Upper lobe of left lung (tissue), 4 donors: ENCODE measurements at regions not wholly inside any gene's neighbourhood (a gene's known extent, or its start where the extent isn't known, plus 50 kb on each side); places are given as distances from the start of the nearest gene placed in this dataset.

ENCODE experiments used
- EP300 ChIP-seq, 4 donors: sonication (generic); formaldehyde crosslinking; IDR thresholded peaks; one replicate each; pipeline ENCODE4 v1.5.1; 2017; ENCODE audit warnings: antibody characterized with exemption in 4 of 4, control low read depth in 2 of 4
- POLR2A ChIP-seq, 4 donors: fragments of 450-650 bp; IDR thresholded peaks; one replicate each; pipeline ENCODE4 v1.5.1; 2016 to 2017; ENCODE audit warnings: antibody characterized with exemption in 4 of 4, mild to moderate bottlenecking in 2 of 4
- POLR2AphosphoS5 ChIP-seq, 2 donors: sonication (generic); formaldehyde crosslinking; IDR thresholded peaks; one replicate each; pipeline ENCODE4 v1.5.1; 2017; ENCODE audit warnings: antibody characterized with exemption in 2 of 2
- TF ChIP-seq, protein P1 (sequence below), 6 experiments: fragments of 450-650 bp in 4 of 6; fragments of 200-600 bp in 2 of 6; sonication (generic) in 2 of 6; IDR thresholded peaks; one replicate each; pipeline ENCODE4 v1.5.1; 2016 to 2019; ENCODE audit warnings: antibody characterized with exemption in 6 of 6

DNA sequence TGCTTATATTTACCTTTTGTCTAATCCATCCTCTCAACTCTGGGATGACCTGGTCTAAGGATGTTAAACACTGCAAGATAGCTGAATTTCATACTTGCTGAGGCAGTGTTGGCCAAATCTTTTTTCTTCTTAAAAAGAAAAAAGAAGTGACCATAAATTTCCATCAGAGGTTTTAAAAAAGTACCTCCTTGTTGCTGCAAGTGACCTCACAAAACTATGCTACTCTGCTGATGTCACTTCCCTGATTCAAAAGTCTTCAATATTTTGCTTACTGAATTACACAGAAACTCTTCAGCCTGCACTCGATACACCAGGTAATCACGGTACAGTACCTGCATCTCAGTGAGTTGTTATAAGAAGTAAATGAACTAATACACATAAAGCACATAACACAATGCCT is 107.2 kb upstream of the PRDM1 start:
- TF ChIP-seq, protein P1, sequence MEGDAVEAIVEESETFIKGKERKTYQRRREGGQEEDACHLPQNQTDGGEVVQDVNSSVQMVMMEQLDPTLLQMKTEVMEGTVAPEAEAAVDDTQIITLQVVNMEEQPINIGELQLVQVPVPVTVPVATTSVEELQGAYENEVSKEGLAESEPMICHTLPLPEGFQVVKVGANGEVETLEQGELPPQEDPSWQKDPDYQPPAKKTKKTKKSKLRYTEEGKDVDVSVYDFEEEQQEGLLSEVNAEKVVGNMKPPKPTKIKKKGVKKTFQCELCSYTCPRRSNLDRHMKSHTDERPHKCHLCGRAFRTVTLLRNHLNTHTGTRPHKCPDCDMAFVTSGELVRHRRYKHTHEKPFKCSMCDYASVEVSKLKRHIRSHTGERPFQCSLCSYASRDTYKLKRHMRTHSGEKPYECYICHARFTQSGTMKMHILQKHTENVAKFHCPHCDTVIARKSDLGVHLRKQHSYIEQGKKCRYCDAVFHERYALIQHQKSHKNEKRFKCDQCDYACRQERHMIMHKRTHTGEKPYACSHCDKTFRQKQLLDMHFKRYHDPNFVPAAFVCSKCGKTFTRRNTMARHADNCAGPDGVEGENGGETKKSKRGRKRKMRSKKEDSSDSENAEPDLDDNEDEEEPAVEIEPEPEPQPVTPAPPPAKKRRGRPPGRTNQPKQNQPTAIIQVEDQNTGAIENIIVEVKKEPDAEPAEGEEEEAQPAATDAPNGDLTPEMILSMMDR (IDR thresholded peaks at IDR 0.05), result no peak
- TF ChIP-seq POLR2AphosphoS5 (IDR thresholded peaks at IDR 0.05), result no peak
- TF ChIP-seq POLR2A (IDR thresholded peaks at IDR 0.05), result no peak
- no peak for TF ChIP-seq EP300 (IDR thresholded peaks at IDR 0.05)
